SK-N-DZ (cell line): ENCODE measurements at regions not wholly inside any gene's neighbourhood (a gene's known extent, or its start where the extent isn't known, plus 50 kb on each side); places are given as distances from the start of the nearest gene placed in this dataset.
"Not testable (repeated sequence)": the region's sequence is repeated elsewhere in the genome, so short reads cannot be mapped to it uniquely, and the experiment has no call there.

ENCODE experiments used
- DNase-seq: peaks from one replicate; pipeline ENCODE4 v3.0.0-alpha.2; 2015; ENCODE audit warnings: low spot score

DNA sequence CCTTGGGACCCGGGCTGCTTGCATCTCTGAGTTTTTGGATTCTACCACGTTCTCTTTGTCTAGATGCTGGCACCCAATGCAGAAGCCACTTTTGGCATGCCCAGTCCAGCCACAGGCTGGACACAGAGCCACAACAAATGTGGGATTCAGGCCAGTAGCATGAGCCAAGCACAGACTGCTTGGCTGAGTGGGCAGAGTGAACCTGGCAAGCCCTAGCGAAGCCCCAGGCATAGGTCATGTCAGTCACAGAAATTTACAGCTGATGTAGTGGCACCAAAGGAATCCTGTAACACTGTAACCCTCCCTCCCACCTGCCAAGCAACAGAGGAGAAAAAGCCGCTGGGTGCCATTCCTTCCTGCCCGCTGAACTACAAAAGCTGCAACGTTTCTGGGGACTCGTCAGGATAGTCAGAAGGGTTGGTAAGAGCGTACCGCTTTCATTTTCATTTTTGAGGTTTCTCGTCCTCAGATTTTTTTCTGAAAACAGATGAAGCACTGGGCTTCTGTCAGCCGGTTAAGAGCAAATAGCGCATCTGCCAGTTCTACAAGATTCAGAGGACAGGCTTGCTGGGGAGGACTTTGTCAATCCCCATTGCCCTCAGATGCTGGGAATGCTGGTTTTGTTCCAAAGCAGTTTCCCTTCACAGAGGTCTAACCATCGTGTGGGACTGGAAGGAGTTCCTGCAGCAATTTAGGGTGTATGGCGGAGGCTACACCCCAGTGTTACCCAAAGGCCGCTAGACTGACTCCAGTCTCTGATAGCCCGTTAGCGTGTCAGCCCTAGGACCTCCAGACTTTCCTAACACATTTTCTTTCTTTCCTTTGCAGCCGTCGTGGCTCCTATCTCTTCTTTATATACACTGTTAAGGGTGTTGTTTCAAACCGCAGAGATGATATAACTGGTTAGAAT lies 399.0 kb downstream of the HTR1A start:
- DNase-seq = no peak

DNA sequence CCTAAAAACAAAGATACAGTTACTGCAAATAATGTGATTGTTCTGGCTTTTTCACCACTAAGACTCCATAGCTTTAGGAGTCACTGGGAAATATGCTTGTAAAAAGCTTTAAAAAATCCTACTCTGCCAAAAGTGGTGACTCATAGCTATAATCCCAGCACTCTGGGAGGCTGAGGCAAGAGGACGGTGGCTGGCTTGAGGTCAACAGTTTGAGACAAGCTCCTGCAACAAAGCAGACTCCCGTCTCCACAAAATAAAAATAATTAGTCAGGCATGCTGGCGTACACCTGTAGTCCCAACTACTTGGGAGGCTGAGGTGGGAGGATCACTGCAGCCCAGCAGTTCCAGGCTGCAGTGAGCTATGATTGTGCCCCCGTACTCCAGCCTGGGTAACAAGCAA lies 406.4 kb downstream of the HTR1A start:
- no peak for DNase-seq

GRCh38 chr5:63554191-63554590 lies 408.1 kb downstream of the HTR1A start:
- DNase-seq = no peak

- DNase-seq = no peak
Observed at GRCh38 chr5:63553073-63553472, 409.2 kb downstream of the HTR1A start.

DNA sequence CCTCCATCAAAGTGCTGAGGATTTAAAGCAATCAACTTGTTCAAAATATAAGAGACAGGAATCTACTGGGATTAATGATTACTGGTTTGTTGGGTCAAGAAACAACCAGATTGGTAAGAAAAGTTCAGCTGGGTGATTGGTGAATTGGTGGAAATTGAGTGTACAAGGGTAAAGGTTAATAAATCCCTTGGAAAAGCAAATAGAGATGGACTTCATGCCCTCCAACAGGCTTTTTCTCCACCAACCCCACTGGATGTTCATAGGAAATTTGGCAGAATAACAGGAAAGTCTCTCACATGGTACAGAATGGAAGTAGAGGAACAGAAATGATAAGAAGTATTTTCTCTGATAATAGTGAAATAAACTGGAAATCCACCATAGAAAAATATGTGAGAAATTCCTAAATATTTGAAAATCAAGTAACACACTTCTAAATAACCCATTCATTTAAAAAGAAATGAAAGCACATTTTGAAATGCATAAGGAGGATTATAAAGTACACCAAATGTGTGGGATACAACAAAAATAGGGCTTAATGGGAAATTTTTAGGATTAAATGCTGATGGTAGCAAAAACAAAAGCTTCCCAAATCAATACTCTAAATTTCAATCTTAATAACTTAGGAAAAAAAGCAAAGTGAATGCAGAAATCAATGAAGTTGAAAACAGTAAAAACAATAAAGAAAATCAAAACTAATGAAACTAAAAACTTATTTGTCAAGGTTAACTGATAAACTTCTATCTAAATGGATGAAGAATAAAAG lies 426.2 kb downstream of the HTR1A start:
- no peak for DNase-seq

GRCh38 chr5:63524281-63524680 lies 438.0 kb downstream of the HTR1A start:
- no peak for DNase-seq

- no peak for DNase-seq
Observed at GRCh38 chr5:63516006-63516405, 446.2 kb downstream of the HTR1A start.

DNA sequence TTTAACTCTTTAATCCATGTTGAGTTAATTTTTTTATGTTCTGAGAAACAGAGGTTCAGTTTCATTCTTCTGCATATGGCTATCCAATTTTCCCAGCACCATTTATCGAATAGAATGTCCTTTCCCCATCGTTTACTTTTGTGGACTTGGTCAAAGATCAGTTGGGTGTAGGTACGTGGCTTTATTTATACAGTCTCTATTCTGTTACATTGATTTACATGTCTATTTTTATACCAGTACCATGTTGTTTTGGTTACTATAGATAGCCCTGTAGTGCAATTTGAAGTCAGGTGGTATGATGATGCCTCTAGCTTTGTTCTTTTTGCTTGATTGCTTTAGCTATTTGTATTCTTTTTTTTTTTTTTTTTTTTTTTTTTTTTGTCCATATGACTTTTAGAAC lies 462.0 kb downstream of the HTR1A start:
- no peak for DNase-seq

GRCh38 chr5:63495225-63495624 lies 467.0 kb downstream of the HTR1A start:
- DNase-seq = no peak

GRCh38 chr5:63483338-63483737 lies 478.9 kb downstream of the HTR1A start:
- no peak for DNase-seq

GRCh38 chr5:63473335-63473967 lies 488.8 kb downstream of the HTR1A start:
- DNase-seq = no peak

DNA sequence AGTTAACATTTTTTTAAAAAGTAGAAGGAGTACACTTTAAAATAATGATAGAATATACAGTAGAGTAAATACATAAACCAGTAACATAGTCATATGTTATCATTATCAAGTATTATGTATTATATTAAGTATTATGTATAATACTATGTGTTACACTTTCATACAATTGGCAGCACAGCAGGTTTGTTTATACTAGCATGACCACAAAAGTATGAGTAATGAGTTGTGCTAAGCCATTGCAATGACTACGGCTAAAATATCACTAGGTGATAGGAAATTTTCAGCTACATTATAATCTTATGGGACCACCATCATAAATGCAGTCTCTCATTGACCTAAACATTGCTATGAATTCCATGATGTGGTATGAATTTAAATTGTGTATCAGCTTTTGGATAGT lies 506.0 kb downstream of the HTR1A start:
- no peak for DNase-seq

- DNase-seq = no peak
Observed at GRCh38 chr5:63451188-63451587, 511.1 kb downstream of the HTR1A start.

GRCh38 chr5:63439537-63439936 lies 522.7 kb downstream of the HTR1A start:
- DNase-seq = no peak

GRCh38 chr5:63409737-63410136 lies 552.5 kb downstream of the HTR1A start:
- DNase-seq = no peak

DNA sequence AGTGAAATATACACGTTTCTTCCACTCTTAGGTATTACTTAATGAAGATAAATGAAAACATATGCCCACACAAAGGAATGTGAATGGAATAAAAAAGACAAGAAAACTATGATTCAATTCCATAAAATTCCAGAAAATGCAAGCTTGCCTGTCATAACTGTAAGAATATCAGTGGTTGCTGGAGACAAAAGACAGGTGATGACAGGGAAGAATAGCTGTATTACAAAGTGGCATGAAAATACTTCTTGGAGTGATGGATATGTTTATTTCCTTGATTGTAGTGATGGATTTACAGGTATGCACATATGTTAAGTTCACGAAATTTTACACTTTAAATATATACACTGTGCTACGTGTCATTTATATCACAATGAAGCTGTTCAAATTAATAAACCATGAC lies 553.3 kb downstream of the HTR1A start:
- no peak for DNase-seq

DNA sequence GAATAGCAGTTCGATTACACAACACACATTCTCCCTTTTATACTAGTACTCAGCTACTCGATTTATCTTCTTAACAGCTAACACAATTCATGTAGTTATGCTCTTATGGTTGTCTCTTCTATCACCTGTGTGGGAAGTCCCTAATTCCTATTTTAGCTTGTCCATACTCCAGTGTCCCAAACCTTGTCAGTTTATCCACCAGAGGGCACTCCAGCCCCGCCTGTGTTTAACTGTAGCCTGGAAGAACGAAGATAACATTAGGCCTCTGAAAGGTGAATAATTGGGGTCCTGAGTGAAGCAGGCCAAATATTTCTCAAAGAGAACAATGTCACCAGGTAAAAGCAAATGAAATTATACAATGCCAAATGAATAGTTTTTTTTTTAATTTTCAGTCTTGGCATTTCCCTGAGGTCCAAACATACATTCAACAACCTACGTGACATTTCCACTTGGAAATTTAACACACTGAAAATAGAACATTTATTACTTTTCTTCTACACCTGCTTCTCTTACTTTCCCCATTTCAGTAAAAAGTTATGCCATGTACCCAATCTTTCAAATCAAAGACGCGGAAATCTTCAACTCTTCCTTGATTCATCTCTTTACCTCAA lies 560.7 kb downstream of the HTR1A start:
- peak; percentile 62 for DNase-seq

DNA sequence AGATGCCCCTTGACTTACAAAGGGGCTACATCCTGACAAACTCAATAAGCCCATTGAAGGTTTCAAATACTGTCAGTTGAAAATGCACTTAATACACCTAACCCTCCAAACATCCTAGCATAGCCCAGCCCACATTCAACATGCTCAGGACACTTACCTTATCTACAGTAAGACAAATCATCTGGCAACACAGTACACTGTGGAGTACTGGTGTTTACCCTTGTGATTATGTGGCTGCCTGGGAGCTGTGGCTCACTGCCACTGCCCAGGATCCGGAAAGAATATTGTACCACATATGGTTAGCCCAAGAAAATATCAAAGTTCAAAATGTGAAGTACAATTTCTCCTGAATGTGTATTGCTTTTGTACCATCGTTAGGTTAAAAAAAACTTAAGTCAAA lies 562.2 kb downstream of the HTR1A start:
- DNase-seq = no peak

- DNase-seq = no peak
Observed at GRCh38 chr5:63398346-63398745, 563.9 kb downstream of the HTR1A start.

GRCh38 chr5:63388188-63388587 lies 574.1 kb downstream of the HTR1A start:
- DNase-seq = not testable (repeated sequence)

GRCh38 chr5:63375851-63376250 lies 586.4 kb downstream of the HTR1A start:
- DNase-seq = no peak

DNA sequence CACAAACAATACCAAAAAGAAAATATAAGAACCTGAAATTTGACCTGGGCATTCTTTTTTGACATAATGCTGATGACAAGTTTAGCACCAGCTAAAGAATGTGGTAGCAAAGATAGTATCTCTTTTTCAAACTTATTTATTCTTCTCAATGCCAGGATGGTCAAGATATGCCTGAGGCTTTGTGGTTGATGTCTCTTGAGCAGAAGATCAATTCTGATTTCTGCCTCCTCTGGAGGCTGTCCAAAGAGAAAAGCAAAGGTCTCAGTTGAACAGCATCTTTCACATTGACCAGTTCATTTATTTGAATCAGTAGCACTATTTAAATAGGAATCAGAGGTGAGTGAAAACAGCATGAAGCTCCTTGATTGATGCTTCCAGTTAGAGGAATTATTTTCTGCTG lies 588.2 kb downstream of the HTR1A start:
- no peak for DNase-seq
